ENCODE measurements at regions not wholly inside any gene's neighbourhood (a gene's known extent, or its start where the extent isn't known, plus 50 kb on each side); places are given as distances from the start of the nearest gene placed in this dataset.

- TF ChIP-seq, protein P1, sequence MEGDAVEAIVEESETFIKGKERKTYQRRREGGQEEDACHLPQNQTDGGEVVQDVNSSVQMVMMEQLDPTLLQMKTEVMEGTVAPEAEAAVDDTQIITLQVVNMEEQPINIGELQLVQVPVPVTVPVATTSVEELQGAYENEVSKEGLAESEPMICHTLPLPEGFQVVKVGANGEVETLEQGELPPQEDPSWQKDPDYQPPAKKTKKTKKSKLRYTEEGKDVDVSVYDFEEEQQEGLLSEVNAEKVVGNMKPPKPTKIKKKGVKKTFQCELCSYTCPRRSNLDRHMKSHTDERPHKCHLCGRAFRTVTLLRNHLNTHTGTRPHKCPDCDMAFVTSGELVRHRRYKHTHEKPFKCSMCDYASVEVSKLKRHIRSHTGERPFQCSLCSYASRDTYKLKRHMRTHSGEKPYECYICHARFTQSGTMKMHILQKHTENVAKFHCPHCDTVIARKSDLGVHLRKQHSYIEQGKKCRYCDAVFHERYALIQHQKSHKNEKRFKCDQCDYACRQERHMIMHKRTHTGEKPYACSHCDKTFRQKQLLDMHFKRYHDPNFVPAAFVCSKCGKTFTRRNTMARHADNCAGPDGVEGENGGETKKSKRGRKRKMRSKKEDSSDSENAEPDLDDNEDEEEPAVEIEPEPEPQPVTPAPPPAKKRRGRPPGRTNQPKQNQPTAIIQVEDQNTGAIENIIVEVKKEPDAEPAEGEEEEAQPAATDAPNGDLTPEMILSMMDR (IDR thresholded peaks at IDR 0.05; ENCODE audit: control extremely low read depth, extremely low read depth, low read depth, missing control alignments), result peak; percentile 37
- ChIA-PET POLR2A (no interaction called here), CTCF (interaction anchor here (1.0 to 1.2 kb wide), 3 partner anchors 9 to 18 kb away, joined by 3 to 5 read pairs (median 4); no protein-coding TSS in a partner anchor)
- DNase-seq (ENCODE audit: extremely low spot score), result no peak
Observed at GRCh38 chr11:135075740-135076139, 663.7 kb upstream of the B3GAT1 start.

GRCh38 chr11:135074397-135074998, 662.5 kb upstream of the B3GAT1 start:
- no peak for DNase-seq (ENCODE audit: extremely low spot score)
- ChIA-PET POLR2A (no interaction called here), CTCF (no interaction called here)
- TF ChIP-seq, protein P1 (IDR thresholded peaks at IDR 0.05; ENCODE audit: control extremely low read depth, extremely low read depth, low read depth, missing control alignments), result peak; percentile 13

GRCh38 chr11:135073870-135074269, 661.8 kb upstream of the B3GAT1 start:
- no peak for DNase-seq (ENCODE audit: extremely low spot score)
- CTCF ChIA-PET, result no interaction called here
- POLR2A ChIA-PET, result no interaction called here
- TF ChIP-seq, protein P1 (IDR thresholded peaks at IDR 0.05; ENCODE audit: control extremely low read depth, extremely low read depth, low read depth, missing control alignments), result no peak

DNA sequence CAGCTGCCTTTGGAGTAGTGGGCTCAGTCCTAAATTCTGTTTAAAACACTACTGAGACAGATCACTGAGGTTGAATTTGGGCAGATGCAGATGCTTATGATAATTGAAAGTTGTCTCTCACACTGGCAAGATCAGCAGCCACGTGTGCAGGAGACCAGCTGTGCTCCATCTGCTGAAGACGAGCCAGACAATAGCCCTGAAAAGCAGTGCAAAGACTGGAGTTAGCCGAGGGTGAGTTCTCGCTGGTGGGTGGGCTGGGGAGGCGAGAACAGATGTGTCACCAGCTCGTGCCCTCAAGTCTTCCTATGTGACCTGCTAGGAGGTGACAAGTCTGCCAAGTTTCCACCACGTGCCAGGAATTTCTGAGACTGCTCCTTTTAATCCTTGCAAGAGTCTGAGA, 661.3 kb upstream of the B3GAT1 start:
- ChIA-PET CTCF (no interaction called here), POLR2A (no interaction called here)
- TF ChIP-seq, protein P1 (IDR thresholded peaks at IDR 0.05; ENCODE audit: control extremely low read depth, extremely low read depth, low read depth, missing control alignments), result no peak
- DNase-seq (ENCODE audit: extremely low spot score), result no peak

GRCh38 chr11:135069890-135070289, 657.8 kb upstream of the B3GAT1 start:
- POLR2A ChIA-PET, result no interaction called here
- TF ChIP-seq, protein P1 (IDR thresholded peaks at IDR 0.05; ENCODE audit: control extremely low read depth, extremely low read depth, low read depth, missing control alignments), result no peak
- DNase-seq (ENCODE audit: extremely low spot score), result no peak
- CTCF ChIA-PET, result no interaction called here

GRCh38 chr11:135069063-135069462, 657.0 kb upstream of the B3GAT1 start:
- TF ChIP-seq, protein P1 (IDR thresholded peaks at IDR 0.05; ENCODE audit: control extremely low read depth, extremely low read depth, low read depth, missing control alignments), result no peak
- POLR2A ChIA-PET, result no interaction called here
- CTCF ChIA-PET, result interaction anchor here (1.3 kb wide), 1 partner anchor 9 kb away, joined by 3 read pairs; no protein-coding TSS in a partner anchor
- DNase-seq (ENCODE audit: extremely low spot score), result no peak

Data from GM10248 (cell line).